ENCODE measurements at regions not wholly inside any gene's neighbourhood (a gene's known extent, or its start where the extent isn't known, plus 50 kb on each side); places are given as distances from the start of the nearest gene placed in this dataset.
"Not testable (repeated sequence)": the region's sequence is repeated elsewhere in the genome, so short reads cannot be mapped to it uniquely, and the experiment has no call there.

DNA sequence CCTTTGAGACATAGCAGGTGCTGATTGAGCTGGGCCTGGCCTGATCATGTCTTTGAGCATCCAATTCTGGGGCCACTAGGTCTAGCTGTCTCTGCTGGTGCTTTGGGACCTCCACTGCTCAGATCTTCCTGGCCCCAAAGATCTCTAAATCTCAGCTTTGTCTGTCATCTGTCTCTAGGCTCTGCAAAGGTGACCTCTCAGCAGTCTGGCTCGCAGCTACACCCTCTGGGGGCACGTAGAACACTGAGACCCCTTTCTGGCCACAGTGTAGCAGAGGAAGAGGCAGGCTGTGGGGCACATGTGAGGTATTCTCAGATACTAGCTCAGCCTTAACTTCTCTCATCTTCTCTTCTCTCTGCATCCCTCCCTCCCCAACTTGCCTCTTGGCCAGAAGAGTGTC lies 298.1 kb upstream of the PLGLB1 start:
- not testable (repeated sequence) for FAIRE-seq

DNA sequence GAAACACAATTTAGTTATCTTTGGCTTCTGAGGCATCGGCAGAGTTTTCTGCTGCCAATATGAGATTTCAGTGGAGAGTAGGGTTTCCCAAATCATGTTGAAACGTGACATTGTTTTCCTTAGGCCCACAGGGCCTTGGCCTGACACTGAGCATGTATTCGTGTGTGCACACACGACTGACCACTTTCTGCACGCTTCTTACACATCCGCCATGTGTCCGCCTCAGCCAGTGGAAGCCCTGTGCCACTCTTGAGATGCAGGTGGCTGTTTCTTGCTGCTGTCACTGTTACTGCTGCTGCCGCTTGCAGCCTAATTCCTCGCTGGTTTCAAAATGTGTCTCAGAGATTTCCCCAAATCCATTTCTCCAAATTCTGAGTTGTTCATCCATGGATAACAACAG lies 299.6 kb upstream of the PLGLB1 start:
- FAIRE-seq = not testable (repeated sequence)

GRCh38 chr2:87324335-87325041 lies 302.8 kb upstream of the PLGLB1 start:
- FAIRE-seq = not testable (repeated sequence)

- not testable (repeated sequence) for FAIRE-seq
Observed at GRCh38 chr2:87325042-87325910, 303.6 kb upstream of the PLGLB1 start.

- not testable (repeated sequence) for FAIRE-seq
Observed at GRCh38 chr2:87325911-87326294, 304.3 kb upstream of the PLGLB1 start.

GRCh38 chr2:87326754-87327153 lies 305.1 kb upstream of the PLGLB1 start:
- FAIRE-seq = not testable (repeated sequence)

- FAIRE-seq = not testable (repeated sequence)
Observed at GRCh38 chr2:87327648-87328371, 306.2 kb upstream of the PLGLB1 start.

DNA sequence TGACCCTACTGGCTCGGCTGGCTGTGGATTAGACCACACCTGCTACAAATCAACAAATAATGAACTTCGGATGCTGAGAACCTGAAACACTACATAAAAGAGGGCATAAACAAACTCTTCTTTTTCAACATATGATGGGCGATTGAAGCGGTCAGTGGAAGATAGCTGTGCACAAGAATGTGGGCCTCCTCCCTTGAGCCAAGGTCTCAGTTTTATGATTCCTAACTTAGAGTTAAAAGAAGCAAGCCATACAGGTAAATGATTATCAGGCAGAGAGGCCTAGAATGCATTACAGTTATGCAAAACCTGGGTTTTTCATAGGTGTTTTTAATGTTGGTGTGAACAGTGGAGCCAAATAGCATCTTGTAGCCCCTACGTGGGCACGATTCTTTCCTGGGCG lies 307.9 kb upstream of the PLGLB1 start:
- not testable (repeated sequence) for FAIRE-seq

DNA sequence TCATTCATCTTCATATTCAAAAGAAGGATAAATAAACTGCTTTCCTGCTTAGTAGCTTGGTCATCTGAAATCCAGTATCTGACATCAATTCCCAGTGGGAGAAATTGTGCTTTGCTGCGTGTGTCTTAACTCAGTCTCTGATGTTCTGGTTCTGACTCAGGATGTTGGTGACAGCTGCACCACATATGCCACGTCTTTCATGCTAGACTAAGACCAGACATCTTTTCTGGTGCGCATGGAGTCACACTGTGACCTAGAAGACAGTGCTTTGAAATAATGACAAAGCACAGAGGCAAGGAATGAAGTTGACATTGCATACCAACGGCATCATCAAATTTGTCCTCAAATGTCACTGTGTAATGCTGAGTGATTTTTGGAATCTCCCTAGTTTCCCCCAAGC lies 308.8 kb upstream of the PLGLB1 start:
- not testable (repeated sequence) for FAIRE-seq

- not testable (repeated sequence) for FAIRE-seq
Observed at GRCh38 chr2:87331940-87332583, 310.4 kb upstream of the PLGLB1 start.

DNA sequence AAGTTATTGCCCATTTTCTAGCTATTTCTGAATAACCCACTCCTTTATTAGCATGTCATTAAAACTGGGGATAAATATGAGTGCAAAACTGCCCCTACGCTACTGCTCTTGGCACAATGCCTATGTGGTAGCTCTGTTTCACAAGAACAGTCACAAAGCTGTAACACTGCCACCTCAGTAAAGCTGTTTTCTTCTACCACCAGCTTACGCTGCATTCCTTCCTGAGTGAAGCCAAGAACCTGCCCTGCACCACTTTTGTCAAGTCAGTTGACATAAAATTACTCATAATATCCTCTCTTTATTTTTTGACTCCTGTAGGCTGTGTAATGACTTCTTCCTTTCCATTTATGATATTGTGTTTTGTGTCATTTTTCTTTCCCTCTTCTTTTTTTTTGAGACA lies 313.2 kb upstream of the PLGLB1 start:
- not testable (repeated sequence) for FAIRE-seq

- not testable (repeated sequence) for FAIRE-seq
Observed at GRCh38 chr2:87338998-87339397, 317.4 kb upstream of the PLGLB1 start.

GRCh38 chr2:87341601-87342014 lies 320.0 kb upstream of the PLGLB1 start:
- FAIRE-seq = not testable (repeated sequence)

DNA sequence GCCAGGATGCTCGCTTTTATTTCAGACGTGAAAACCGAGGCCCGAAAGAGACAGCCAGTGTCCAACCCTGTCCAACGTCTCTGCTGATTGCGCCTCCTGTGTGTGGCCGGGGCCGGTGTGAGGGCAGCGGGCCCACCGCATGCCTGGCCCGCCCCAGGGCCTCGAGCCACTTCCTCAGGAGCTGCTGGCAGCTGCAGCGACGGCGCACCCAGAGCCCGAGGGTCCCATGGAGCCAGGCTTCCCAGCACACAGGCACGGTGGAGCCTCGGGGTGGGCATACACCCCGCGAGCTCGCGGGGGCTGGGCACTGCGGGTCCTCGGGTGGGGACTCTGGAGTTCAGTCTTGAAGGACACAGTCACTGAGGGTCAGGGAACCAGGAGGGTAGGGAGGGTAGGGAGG lies 320.5 kb upstream of the PLGLB1 start:
- FAIRE-seq = not testable (repeated sequence)

DNA sequence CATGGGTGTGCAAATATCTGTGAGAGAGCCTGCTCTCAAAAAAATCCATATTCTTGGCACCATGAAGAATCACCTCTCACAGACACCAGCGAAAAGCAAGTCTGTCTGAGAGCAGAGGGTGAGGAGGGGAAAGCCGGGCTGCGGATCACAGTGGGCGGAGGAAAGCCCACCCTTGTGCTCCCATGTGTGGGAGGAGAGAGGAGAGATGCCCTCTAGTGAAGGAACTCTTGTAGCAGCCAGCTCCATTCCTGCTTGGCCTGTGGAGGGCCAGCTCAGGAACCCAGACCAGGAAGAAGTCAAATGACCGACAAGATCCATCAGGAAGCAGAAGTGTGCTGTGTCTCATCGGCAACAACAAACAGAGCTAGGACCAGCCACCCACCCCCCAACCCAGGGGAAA lies 321.7 kb upstream of the PLGLB1 start:
- not testable (repeated sequence) for FAIRE-seq

- FAIRE-seq = not testable (repeated sequence)
Observed at GRCh38 chr2:87345283-87345682, 323.6 kb upstream of the PLGLB1 start.

- FAIRE-seq = not testable (repeated sequence)
Observed at GRCh38 chr2:87348556-87348955, 326.9 kb upstream of the PLGLB1 start.

DNA sequence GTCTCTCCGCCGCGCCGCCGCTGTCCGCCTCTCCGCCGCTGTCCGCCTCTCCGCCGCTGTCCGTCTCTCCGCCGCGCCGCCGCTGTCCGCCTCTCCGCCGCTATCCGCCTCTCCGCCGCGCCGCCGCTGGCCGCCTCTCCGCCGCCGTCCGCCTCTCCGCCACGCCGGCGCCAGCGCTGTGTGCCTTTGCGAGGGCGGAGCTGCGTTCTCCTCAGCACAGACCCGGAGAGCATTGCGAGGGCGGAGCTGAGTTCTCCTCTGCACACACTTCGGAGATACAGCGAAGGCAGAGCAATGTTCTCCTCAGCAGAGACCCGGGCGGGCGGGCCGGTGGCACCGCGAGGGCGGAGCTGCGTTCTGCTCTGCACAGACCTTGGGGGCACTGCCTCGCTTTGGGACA lies 327.4 kb upstream of the PLGLB1 start:
- FAIRE-seq = not testable (repeated sequence)

DNA sequence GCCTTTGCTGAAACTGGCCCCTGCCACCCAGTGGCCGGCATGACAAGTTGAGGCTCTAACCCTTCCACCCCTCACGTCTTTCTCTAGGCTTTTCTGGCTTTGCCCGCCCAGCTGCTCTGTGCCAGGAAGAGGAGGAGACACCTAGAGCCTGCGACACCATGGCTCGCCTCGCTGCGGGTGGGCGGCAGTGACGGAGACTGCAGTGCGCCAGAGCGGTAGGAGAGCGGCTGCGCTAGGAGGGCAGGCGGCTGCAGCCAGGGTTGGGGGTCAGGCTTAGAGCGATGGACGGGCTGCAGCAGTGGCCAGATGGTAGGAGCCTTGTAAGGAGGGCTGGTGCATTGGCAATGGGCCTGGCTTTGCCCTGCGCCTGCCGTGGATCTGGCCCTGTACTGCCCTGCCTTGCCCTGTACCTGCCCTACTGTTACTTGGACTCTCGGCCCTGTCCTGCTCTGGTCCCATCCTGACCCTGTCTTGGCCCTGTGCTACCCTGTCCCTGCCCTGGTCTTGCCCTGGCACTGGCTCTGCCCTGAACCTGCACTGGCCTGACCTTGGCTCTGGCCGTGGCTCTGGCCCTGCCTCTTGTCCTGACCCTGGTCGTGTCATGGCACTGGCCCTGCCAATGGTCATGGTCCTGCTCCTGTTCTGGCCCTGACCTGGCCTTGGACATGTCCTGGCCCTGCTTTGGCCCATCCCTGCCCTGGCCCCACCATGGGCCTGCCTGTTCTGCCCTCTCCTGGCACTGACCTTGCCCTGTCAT lies 330.7 kb upstream of the PLGLB1 start:
- not testable (repeated sequence) for FAIRE-seq

DNA sequence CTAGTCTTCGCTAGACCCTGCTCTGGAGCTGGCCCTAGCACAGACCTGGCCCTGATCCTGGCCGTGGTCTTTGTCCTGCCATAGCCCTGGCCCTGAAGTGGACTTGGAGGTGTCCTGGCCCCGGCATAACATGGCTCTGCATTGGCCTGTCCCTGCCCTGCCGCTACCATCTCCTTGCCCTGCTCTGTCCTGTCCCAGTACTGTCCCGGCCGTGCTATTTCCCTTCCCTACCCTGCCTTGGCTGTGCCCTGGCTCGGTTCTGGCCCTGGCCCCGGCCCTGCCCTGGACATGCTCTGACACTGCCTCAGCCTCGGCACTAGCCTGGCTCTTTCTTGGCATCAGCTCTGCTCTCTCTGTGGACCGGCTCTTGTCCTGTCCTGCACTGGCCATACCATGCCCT lies 331.8 kb upstream of the PLGLB1 start:
- not testable (repeated sequence) for FAIRE-seq

DNA sequence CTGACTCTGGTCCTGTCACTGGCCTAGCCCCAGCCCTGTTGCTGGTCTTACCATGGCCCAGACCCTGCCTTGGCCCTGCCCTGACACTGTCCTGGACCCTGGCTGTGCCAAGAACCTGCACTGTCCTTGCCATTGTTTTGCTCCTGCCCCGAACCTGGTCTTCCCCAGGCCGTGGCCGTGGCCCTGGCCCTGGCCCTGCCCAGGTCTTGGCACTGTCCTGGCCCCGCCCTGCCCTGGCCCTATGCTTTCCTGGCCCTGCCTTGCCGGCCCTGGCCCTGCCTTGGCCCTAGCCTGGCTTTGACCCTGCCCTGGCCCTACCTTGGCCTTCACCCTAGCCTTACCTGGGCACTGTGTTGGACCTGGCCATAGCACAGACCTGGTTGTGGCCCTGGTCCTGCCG lies 332.5 kb upstream of the PLGLB1 start:
- not testable (repeated sequence) for FAIRE-seq

DNA sequence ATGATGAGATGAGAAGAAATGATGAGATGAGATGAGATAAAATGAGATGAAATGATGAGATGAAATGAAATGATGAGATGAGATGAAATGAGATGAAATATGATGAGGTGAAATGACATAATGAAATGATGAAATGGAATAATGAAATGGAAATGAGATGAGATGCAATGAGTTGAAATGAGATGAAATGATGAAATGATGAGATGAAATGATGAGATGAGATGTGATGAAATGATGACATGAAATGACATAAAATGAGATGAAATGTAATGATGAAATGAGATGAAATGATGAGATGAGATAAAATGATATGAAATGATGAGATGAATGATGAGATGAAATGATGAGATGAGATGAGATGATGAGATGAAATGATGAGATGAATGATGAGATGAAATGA lies 338.6 kb upstream of the PLGLB1 start:
- FAIRE-seq = not testable (repeated sequence)

Measured in colon (tissue), 2 donors.